Breast epithelium (tissue), 4 donors: ENCODE measurements at regions not wholly inside any gene's neighbourhood (a gene's known extent, or its start where the extent isn't known, plus 50 kb on each side); places are given as distances from the start of the nearest gene placed in this dataset.

Source experiments
- DNase-seq, 2 donors: peaks; one replicate each; pipeline ENCODE4 v3.0.0-alpha.2; 2019; ENCODE audit warnings: low spot score in 2 of 2
- H3K27ac ChIP-seq, 2 donors: fragments of 200-600 bp; sonication (generic) in 1 of 2; one replicate each; pipeline ENCODE4 v1.5.1; 2016 to 2019; ENCODE audit warnings: mild to moderate bottlenecking in 1 of 2
- H3K27me3 ChIP-seq, 2 donors: fragments of 200-600 bp; sonication (generic) in 1 of 2; one replicate each; pipeline versions ENCODE4 v1.5.1 to v1.6.0; 2017 to 2019; ENCODE audit warnings: control low read depth in 1 of 2, mild to moderate bottlenecking in 1 of 2
- H3K36me3 ChIP-seq: fragments of 200-600 bp; one replicate; pipeline ENCODE4 v1.5.1; 2019
- H3K4me1 ChIP-seq, 2 donors: fragments of 200-600 bp; sonication (generic); one replicate each; pipeline ENCODE4 v1.5.1; 2016 to 2019; ENCODE audit warnings: control low read depth in 1 of 2
- H3K4me3 ChIP-seq, 3 donors: fragments of 200-600 bp; sonication (generic); 1 replicate in 2 of 3; 2 replicates in 1 of 3; pipeline ENCODE4 v1.5.1; 2016 to 2019; ENCODE audit warnings: mild to moderate bottlenecking in 3 of 3, moderate library complexity in 2 of 3
- H3K9me3 ChIP-seq, 2 donors: fragments of 200-600 bp; sonication (generic) in 1 of 2; one replicate each; pipeline ENCODE4 v1.5.1; 2016 to 2019; ENCODE audit warnings: control low read depth in 1 of 2
- POLR2A ChIP-seq: fragments of 450-650 bp; IDR thresholded peaks from one replicate; pipeline ENCODE4 v1.6.1; 2016; ENCODE audit warnings: antibody characterized with exemption, mild to moderate bottlenecking, moderate library complexity
- POLR2AphosphoS5 ChIP-seq, 3 donors: sonication (generic); formaldehyde crosslinking; IDR thresholded peaks; one replicate each; pipeline ENCODE4 v1.6.1; 2017; ENCODE audit warnings: antibody characterized with exemption in 3 of 3
- intact Hi-C: fragments of 100-400 bp; cut with DNase I; formaldehyde crosslinking; loops from one replicate; pipeline ENCODE4 v1.15.1; 2023; ENCODE audit warnings: low total_unique reads
- TF ChIP-seq, protein P1 (sequence below), 3 donors: fragments of 450-650 bp; IDR thresholded peaks; one replicate each; pipeline ENCODE4 v1.5.1; 2016 to 2017; ENCODE audit warnings: antibody characterized with exemption in 3 of 3, mild to moderate bottlenecking in 3 of 3, moderate library complexity in 3 of 3

DNA sequence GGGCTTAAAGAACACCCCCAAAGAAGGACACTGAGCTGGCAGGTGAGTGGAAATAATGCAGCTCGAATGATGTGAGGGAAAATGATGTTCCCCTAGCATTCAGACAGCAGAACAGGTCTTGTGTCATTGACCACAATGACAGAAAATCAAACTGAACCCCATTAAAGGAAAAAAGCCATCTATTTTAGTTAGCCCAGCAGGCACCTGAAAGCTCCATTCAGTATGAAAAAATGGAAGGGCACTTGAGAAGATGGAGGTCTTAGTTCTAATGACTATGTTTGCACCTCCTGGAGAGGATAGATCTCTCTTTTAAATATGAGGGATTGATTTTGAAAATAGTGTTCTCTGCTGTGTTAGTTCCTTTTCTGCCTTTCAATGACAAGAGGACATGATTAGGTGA is 323.1 kb downstream of the NKX6-1 start:
- DNase-seq, result no peak
- intact Hi-C loops, result no loop called here
- H3K9me3 ChIP-seq, result no peaks in the 10 kb centered on the region

DNA sequence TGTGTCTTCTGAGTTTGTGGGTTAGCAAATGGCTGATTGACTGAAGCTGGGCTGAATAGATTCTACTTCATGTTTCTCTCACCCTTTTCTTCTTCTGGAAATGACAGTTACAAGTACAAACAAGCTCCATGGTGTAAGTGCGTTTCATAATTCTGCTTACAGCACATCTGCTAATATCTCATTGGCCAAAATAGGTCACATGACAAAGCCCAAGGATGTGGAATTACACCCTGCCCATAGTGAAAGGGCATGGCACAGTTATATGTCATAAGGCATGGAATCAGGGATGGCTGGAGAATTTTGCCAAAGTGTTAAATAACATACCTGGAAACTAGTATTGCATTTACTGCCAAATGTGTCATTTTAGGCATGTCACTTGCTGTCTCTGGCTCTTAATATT is 327.2 kb downstream of the NKX6-1 start:
- intact Hi-C loops, result no loop called here
- Histone ChIP-seq H3K27me3 (no peaks in the 10 kb centered on the region), H3K4me1 (no peaks in the 10 kb centered on the region), H3K36me3 (no peaks in the 10 kb centered on the region), H3K4me3 (no peak overlapping the region), H3K9me3 (no peaks in the 10 kb centered on the region), H3K27ac (no peak overlapping the region)
- TF ChIP-seq POLR2A (no peak), POLR2AphosphoS5 (IDR thresholded peaks at IDR 0.05) (no peak)
- TF ChIP-seq, protein P1, sequence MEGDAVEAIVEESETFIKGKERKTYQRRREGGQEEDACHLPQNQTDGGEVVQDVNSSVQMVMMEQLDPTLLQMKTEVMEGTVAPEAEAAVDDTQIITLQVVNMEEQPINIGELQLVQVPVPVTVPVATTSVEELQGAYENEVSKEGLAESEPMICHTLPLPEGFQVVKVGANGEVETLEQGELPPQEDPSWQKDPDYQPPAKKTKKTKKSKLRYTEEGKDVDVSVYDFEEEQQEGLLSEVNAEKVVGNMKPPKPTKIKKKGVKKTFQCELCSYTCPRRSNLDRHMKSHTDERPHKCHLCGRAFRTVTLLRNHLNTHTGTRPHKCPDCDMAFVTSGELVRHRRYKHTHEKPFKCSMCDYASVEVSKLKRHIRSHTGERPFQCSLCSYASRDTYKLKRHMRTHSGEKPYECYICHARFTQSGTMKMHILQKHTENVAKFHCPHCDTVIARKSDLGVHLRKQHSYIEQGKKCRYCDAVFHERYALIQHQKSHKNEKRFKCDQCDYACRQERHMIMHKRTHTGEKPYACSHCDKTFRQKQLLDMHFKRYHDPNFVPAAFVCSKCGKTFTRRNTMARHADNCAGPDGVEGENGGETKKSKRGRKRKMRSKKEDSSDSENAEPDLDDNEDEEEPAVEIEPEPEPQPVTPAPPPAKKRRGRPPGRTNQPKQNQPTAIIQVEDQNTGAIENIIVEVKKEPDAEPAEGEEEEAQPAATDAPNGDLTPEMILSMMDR (IDR thresholded peaks at IDR 0.05), result no peak
- no peak for DNase-seq

More for the DNA sequence above, 323.1 kb downstream of the NKX6-1 start:
- Histone ChIP-seq H3K4me1 (no peaks in the 10 kb centered on the region), H3K36me3 (no peaks in the 10 kb centered on the region), H3K27me3 (no peaks in the 10 kb centered on the region), H3K4me3 (no peak overlapping the region), H3K27ac (no peak overlapping the region)
- TF ChIP-seq POLR2A (no peak), POLR2AphosphoS5 (IDR thresholded peaks at IDR 0.05) (no peak)
- TF ChIP-seq, protein P1 (IDR thresholded peaks at IDR 0.05), result no peak

DNA sequence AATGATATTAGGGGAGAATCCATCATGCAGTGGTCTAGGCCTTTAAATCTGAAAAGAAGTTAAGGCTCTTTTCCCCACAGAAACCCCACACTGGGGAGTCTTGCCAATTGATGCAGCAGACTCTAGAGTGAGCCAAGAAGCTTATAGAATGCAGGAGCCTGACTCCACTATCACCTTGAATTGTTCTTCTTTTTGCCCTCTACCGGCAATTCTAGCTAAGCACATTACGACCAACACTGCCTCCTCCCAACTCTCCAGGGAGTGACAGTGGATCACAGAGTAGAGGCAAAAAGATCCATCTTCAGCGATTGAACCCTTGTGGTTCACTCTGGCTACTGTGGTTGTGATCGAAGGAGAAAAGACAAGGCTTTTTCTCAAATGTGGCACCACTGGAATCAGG is 331.5 kb downstream of the NKX6-1 start:
- Histone ChIP-seq H3K4me1 (no peaks in the 10 kb centered on the region), H3K9me3 (no peaks in the 10 kb centered on the region), H3K36me3 (no peaks in the 10 kb centered on the region), H3K4me3 (no peak overlapping the region), H3K27me3 (no peaks in the 10 kb centered on the region), H3K27ac (no peak overlapping the region)
- intact Hi-C loops, result no loop called here
- TF ChIP-seq, protein P1 (IDR thresholded peaks at IDR 0.05), result no peak
- no peak for TF ChIP-seq POLR2AphosphoS5 (IDR thresholded peaks at IDR 0.05)
- no peak for TF ChIP-seq POLR2A
- no peak for DNase-seq

DNA sequence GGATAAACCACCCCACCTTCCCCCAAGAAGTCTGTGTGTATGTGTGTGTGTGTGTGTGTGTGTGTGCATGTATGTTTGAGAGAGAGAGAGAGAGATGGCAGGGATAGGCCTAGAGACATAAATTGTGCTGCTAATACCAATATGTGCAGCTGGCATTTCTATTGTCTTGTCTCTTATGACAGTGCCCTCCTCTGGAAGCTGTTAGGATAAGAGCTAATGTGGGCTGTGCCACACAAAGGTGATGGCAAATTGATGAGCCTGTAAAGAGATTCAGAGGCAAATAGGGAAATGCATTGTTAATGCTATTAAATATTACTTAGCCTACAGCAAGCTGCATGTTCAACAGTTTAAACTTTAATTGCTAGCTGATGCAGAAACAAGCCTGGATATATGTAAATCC is 332.0 kb downstream of the NKX6-1 start:
- Histone ChIP-seq H3K9me3 (no peaks in the 10 kb centered on the region), H3K36me3 (no peaks in the 10 kb centered on the region), H3K27ac (no peak overlapping the region), H3K4me3 (no peak overlapping the region), H3K4me1 (no peaks in the 10 kb centered on the region), H3K27me3 (no peaks in the 10 kb centered on the region)
- no peak for DNase-seq
- intact Hi-C loops, result no loop called here
- TF ChIP-seq, protein P1 (IDR thresholded peaks at IDR 0.05), result no peak
- TF ChIP-seq POLR2AphosphoS5 (IDR thresholded peaks at IDR 0.05) (no peak), POLR2A (no peak)

DNA sequence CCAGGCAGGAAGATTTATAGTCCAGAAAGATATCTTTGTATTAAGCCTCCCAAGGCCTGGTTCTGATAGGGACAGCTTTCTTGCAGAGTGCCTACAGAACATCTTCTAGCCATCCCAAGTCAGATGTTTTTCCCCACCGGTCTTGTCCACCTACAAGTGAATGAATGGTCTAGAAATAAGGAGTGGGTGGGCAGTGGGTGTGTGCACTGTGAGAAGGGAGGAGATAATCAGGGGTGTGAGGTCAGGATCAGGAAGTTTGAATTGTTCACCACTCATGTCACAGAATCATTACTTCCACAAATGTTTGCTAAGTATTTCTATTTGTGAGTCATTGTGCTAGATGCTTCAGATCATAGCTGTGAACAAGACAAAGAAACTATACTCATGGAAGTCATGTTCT is 332.6 kb downstream of the NKX6-1 start:
- Histone ChIP-seq H3K4me3 (no peak overlapping the region), H3K36me3 (no peaks in the 10 kb centered on the region), H3K27ac (no peak overlapping the region), H3K4me1 (no peaks in the 10 kb centered on the region), H3K9me3 (no peaks in the 10 kb centered on the region), H3K27me3 (no peaks in the 10 kb centered on the region)
- no peak for DNase-seq
- intact Hi-C loops, result no loop called here
- TF ChIP-seq POLR2A, result no peak
- TF ChIP-seq, protein P1 (IDR thresholded peaks at IDR 0.05), result no peak
